HG02852 (cell line): ENCODE measurements at regions not wholly inside any gene's neighbourhood (a gene's known extent, or its start where the extent isn't known, plus 50 kb on each side); places are given as distances from the start of the nearest gene placed in this dataset.
"Not testable (repeated sequence)": the region's sequence is repeated elsewhere in the genome, so short reads cannot be mapped to it uniquely, and the experiment has no call there.

Source experiments
- ATAC-seq: cut with Tn5 transposase; IDR thresholded peaks from one replicate; pipeline ENCODE4 v1.9.1; 2021; ENCODE audit warnings: mild to moderate bottlenecking, moderate library complexity; ENCODE audit not compliant: unreplicated experiment

- ATAC-seq = no peak
These were observed 141.6 kb upstream of the EYA4 start for GRCh38 chr6:133099573-133099972.

GRCh38 chr6:133100865-133101264 lies 140.3 kb upstream of the EYA4 start:
- no peak for ATAC-seq

- ATAC-seq = no peak
These were observed 139.4 kb upstream of the EYA4 start for GRCh38 chr6:133101790-133102189.

GRCh38 chr6:133106934-133107333 lies 134.2 kb upstream of the EYA4 start:
- ATAC-seq = no peak

- no peak for ATAC-seq
These were observed 132.7 kb upstream of the EYA4 start for GRCh38 chr6:133108419-133108818.

- ATAC-seq = no peak
These were observed 126.2 kb upstream of the EYA4 start for GRCh38 chr6:133114973-133115372.

- ATAC-seq = no peak
These were observed 125.2 kb upstream of the EYA4 start for GRCh38 chr6:133115946-133116345.

GRCh38 chr6:133128191-133128590 lies 113.0 kb upstream of the EYA4 start:
- ATAC-seq = no peak

GRCh38 chr6:133129556-133129955 lies 111.6 kb upstream of the EYA4 start:
- no peak for ATAC-seq

GRCh38 chr6:133130863-133131262 lies 110.3 kb upstream of the EYA4 start:
- ATAC-seq = no peak

- no peak for ATAC-seq
These were observed 109.3 kb upstream of the EYA4 start for GRCh38 chr6:133131621-133132465.

- no peak for ATAC-seq
These were observed 108.6 kb upstream of the EYA4 start for GRCh38 chr6:133132466-133132971.

- ATAC-seq = no peak
These were observed 104.8 kb upstream of the EYA4 start for GRCh38 chr6:133136177-133136880.

GRCh38 chr6:133147470-133148184 lies 93.5 kb upstream of the EYA4 start:
- not testable (repeated sequence) for ATAC-seq

GRCh38 chr6:133156689-133157088 lies 84.5 kb upstream of the EYA4 start:
- ATAC-seq = no peak

GRCh38 chr6:133157995-133158394 lies 83.2 kb upstream of the EYA4 start:
- no peak for ATAC-seq

GRCh38 chr6:133159255-133159795 lies 81.8 kb upstream of the EYA4 start:
- ATAC-seq = no peak

- no peak for ATAC-seq
These were observed 80.6 kb upstream of the EYA4 start for GRCh38 chr6:133160536-133160935.

GRCh38 chr6:133165235-133165634 lies 75.9 kb upstream of the EYA4 start:
- ATAC-seq = no peak

GRCh38 chr6:133166766-133167165 lies 74.4 kb upstream of the EYA4 start:
- ATAC-seq = no peak

- ATAC-seq = no peak
These were observed 71.3 kb upstream of the EYA4 start for GRCh38 chr6:133169901-133170300.
